ENCODE measurements at regions not wholly inside any gene's neighbourhood (a gene's known extent, or its start where the extent isn't known, plus 50 kb on each side); places are given as distances from the start of the nearest gene placed in this dataset.
A peak's percentile ranks its signal among the peaks of the same experiment; 100 is the strongest.

DNA sequence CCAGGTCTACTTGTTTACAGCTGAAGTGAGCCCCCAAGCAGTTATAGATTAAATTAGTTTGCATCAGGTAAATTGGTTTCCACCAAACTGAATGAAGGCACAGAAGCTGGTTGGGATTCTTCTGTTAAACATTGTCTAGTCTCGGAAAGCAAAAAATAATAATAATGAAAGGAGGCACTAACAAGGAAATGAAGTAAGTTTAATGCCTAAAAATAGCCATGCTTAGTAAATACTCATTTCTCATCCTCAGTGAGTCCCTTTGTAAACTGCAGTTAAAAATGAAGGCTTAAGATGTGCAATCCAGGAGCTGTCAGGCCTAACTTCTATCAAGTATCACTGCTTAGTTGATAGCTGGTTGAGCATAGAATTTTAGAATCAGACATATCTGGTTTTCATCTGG, 113.5 kb downstream of the BTG1 start:
- no peak for DNase-seq

GRCh38 chr12:92030618-92031017, 115.0 kb downstream of the BTG1 start:
- no peak for DNase-seq

DNA sequence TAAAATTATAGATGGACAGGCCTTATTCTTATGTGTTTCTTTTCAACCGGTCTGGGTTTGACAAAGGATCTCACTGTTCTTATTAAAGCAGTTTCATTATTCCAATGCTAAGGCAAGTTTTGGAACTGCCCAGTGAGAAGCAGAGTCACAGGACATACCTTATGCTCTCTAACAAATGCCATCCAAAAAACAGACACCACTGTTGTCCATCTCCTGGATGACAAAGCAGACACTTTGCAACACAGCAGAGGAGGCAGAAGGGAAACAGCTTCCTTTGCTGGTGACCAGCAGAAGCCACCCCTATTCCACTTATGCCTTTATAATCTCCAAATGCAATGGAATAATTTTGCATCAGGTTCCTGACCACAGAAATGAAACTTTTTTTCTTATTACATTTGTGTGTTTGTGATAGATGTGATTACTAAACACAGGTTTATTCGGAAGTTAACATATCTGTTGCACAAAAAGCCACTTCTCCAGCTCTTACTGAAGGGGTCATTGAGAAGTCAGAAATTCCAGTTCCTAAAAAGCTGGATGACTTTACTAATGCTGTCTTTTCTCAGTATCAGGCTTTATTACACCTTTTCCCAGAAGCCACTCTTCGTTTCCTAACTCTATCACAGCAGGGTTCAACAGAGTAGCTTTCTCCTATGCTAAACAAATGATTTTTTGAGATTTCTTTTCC, 115.6 kb downstream of the BTG1 start:
- DNase-seq, result no peak

DNA sequence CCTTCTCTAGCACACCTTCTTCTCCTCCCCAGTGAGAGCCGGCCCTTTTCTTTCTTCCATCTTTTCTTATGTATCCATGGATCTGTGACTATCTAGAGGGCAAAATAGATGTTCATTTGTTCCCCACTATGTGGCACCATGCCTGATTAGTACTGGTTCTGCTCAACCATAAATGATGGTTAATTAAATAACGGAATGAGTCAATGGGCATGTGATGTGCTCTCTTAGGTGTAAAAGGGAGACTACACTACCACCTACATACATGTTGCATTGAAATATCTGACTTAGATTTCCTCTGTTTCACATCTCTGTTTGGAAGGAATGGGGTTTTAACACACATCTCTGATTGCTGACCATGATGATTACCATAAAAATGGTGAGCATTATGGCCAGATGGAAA, 116.5 kb downstream of the BTG1 start:
- DNase-seq, result no peak

- no peak for DNase-seq
Measured at GRCh38 chr12:92028441-92028709, 117.3 kb downstream of the BTG1 start.

DNA sequence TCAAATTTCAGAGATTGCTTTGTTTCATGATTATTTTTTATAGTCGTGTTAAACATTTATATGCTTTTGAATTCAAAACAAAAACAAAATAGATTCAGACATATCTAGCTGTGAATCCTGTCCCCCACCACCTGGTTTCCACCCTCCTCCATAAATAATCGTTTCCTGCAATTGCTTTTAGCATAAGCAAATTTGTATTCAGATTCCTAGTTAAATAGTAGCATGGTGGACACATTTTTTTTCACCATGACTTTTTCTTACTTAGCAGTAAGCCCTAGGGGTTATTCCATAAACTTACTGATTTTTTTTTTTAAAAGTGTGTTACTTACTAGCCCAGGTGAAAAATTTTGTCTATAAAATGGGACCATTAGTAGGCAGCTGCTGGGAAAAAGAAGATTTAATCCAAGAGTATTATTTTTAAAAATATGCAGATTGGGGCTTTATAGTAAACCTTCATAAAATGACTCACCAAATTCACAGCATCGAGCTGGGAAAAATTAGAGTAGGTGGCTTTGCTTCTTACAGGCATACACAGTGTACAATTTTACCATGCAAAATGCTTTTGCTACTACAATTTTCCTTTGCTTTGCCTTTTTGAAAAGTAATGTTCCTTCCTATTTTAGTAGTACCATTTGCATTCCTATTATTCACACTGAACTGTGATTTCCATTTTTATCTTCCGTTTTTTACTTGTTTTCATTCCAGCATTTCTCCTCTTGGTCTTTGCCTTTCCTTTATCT, 117.8 kb downstream of the BTG1 start:
- peak in 1 of 51 donors; percentile 58 for DNase-seq

DNA sequence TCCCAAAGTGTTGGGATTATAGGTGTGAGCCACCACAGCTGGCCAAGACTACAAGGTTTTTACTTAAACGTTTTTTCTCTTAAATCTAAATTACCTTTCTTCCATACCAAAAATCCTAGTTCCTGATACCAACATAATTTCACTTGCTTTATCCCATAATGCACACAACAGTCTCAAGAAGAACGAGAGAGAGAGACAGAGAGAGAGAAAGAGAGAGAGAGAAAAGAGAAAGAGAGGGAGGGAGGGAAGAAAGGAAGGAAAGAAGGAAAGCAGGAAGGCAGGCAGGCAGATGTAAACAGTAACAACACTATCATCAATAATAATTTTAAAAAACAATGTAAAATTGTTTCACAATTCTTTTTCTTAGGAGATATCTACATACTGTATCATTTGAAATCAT, 118.4 kb downstream of the BTG1 start:
- no peak for DNase-seq

DNA sequence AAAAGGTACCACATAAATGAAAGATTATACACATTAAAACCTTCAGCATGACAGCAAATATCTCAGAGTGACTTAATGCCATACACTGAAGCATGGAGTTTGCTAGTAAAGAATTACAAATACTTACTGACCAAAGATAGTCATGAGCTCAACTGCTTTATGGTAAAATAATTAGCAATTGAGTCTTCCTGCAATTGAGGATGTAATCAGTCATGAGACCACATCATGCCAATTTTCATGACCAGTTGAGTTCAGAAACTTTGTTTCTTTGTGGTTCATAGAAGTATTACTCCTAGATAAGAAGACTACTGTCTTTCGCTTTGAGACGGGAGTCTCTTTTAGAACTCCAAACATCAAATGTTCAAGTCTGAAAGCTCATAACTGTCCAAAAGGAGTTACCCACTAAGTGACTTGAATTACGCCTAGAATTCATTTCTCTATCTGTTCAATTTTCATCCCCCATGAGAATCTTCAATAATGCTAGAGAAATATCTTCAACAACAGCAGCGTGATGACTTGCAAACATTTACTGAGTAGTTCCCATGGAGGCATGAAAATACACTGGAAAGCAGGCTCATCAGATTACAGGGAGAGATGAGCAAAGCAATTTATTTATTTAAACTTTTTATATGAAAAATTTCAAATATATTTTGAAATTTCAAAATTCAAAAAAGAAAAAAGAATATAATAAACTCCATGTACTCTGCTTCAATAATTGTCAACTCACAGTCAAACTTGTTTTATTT, 120.0 kb downstream of the BTG1 start:
- no peak for DNase-seq

- no peak for DNase-seq
Measured at GRCh38 chr12:92022093-92022492, 123.6 kb downstream of the BTG1 start.

DNA sequence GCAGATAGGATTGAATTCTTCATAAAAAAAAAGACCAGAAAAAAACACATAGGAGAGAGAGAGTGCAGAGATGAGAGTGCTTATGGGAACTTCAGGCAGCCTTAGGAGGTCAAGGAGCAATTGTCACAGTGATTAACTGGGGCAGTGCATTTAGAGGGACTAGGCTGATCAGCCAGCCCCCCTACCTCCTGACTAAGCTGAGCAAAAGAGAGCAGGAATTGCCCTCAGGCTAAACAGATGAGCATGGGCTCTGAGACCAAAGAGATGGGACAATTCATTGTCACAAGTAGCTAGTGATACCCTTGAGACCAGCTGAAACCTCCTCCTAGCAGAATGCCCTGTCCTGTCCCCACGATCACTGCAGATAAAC, 124.0 kb downstream of the BTG1 start:
- DNase-seq, result no peak

- no peak for DNase-seq
Measured at GRCh38 chr12:92020983-92021665, 124.5 kb downstream of the BTG1 start.

DNA sequence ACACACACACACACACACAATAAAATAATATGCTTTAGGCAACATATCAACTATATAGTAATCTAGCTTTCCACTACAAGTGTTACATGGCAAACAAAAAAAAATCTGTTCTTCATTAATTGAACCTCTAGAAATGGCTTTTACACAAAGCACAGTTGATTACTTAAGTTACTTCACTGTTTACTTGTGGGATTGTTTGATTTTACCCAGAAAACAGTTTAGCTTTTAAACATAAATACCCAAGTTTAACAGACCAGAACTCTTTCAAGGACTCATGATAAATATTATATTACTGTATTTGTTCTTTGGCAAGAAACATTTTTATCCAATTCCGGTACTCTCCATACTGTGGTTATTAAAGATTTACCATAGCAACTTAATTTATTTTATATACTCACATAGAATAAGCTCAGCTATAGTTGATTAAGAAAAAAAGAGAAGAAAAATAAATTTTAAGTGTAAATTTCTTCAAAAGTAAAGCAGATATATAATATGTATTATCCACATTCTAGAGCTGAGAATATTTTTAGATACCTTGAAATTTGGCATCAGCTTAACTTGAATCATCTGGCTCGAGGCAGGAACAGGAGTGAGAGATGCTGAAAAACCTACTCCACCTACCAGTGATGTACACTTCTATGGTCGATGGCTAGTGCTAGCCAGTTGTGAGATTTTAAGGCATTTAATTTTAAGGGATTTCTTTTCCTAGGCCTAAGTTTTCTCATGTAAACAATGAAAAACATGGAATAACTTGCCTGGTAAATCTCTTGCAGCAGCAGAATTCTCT, 126.0 kb downstream of the BTG1 start:
- DNase-seq, result no peak

- DNase-seq, result no peak
Measured at GRCh38 chr12:92012691-92013090, 133.0 kb downstream of the BTG1 start.

DNA sequence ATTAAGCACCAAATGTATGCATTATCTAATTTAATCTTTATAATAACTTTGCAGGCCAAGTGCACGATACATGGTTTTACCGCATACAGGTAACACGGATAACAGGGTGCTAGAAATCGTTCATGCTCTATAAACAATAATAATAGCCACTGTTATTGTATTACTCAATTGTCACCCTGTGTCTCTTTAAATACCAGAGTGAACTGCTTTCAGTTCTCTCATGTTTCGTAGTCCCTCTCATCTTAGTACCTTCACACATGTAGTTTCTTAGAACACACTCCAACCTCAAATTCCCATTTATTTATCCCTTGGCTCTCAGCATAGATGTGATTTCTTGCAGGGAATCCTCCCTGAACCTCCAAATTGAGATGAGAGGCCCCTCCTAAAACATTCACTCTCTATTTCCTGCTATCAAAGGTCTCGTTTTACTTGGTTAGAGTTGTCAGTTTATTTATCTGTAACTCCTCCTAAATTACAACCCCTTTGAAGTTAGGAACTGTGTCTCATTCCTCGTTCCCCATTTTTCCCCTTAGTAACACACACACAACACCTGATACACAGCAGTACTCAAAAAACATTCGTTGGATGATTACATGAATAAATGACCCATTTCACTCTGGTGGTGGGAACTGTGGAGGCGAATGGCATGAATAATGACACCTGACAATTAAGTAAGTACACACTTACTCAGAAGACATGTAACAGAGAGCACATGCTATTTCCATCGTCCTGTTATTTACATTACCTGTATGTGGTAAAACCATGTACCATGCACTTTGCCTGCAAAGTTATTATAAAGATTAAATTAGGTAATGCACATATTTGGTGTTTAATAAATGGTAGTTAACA, 134.6 kb downstream of the BTG1 start:
- no peak for DNase-seq

DNA sequence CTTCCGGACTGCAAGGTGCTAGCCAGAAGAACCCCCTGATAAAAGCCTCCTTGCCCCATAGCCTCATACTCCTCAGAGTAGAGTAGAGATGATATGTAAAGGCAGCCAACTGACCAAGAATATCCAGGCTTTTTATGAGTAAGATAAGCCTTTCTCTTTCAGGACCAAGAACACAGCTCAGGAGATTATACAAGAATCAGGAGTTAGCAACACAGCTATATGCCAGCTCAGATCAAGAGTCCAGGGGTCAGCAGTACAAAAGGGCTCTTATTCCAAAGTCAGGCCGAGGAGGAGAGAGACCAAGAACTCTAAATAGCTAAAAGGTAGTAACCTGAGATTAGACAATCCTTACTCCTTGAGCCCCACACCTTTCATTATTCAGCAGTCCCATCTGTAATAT, 135.3 kb downstream of the BTG1 start:
- no peak for DNase-seq

DNA sequence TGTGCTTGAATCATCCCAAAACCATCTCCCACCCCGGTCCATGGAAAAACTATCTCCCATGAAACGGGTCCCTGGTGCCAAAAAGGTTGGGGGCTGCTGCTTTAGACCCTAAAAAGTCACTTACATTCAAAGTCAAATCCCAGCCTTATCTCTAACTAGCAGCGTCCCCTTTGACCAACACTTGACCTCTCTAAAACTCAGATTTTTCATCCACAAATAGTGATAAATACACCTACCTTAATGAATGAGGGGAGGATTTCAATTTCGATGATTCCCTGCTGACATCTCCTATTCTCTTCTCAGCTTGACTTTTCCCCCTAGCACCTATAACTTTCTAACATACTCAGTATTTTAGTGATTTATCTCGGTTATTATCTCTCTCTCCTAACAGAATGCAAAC, 137.3 kb downstream of the BTG1 start:
- no peak for DNase-seq

DNA sequence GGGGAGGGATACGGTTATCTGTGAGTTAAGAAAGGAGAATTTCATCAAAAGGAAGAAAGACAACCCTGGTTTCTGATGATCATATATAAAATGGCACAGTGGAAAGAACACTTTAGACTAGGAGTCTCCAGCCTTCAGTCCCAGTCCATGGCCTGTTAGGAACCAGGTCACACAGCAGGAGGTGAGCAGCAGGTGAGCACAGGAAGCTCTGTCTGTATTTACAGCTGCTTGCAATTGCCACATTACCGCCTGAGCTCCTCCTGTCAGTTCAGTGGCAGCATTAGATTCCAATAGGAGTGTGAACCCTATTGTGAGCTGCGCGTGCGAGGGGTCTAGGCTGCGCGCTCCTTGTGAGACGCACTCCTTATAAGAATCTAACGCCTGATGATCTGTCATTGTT, 137.9 kb downstream of the BTG1 start:
- no peak for DNase-seq

- no peak for DNase-seq
Measured at GRCh38 chr12:92003701-92004100, 141.9 kb downstream of the BTG1 start.

DNA sequence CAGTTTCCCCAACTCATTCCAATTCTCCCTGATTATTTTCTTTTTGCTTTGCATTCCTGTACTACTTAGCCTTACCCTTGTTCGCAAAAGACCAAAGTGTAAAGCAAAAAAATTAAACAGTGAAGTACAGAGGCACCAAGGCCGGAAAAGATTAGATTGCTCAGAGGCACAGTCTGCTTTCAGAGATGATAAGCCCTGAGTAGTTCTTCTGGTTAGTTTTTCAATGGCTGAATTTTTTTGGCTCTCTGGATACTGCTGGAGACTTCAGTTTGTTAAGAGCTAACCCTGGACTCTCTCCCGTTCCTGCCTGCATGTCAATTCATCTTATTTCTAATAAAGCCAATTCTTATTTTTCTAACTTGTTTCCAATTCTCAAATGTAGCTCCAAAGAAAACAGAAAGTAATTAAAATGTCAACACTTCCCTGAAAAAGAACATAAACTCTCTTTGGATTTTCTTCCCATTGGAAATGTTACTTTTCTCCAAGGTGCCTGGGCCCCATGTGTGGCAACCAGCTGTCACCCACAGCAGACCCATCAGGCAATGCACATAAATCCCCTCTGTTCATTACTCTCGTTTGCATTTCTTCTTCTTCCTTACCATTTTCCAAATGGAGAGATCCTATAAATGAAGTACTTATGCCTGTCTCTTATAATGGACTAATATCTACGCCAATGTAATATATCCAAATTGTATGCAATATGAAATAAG, 142.8 kb downstream of the BTG1 start:
- no peak for DNase-seq

- DNase-seq, result no peak
Measured at GRCh38 chr12:92002195-92002649, 143.4 kb downstream of the BTG1 start.
